ENCODE measurements at regions not wholly inside any gene's neighbourhood (a gene's known extent, or its start where the extent isn't known, plus 50 kb on each side); places are given as distances from the start of the nearest gene placed in this dataset.

DNA sequence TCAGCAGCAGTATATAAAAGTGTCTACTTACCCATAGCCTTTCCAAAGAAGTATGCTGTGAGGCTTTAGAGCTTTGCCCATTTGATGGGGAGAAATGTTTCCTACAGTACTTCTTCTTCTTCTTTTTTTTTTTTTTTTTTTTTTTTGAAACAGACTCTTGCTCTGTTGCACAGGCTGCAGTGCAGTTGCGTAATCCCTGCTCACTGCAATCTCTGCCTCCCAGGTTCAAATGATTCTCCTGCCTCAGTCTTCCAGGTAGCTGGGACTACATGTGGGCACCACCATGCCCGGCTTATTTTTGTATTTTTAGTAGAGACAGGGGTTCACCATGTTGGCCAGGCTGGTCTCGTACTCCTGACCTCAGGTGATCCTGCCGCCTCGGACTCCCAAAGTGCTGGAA is 101.7 kb upstream of the TMEM26 start:
- no peak for DNase-seq (ENCODE audit: low spot score)
- in situ Hi-C loops (cut with HindIII; ENCODE audit: low sequenced_read_pairs) = no loop called here

DNA sequence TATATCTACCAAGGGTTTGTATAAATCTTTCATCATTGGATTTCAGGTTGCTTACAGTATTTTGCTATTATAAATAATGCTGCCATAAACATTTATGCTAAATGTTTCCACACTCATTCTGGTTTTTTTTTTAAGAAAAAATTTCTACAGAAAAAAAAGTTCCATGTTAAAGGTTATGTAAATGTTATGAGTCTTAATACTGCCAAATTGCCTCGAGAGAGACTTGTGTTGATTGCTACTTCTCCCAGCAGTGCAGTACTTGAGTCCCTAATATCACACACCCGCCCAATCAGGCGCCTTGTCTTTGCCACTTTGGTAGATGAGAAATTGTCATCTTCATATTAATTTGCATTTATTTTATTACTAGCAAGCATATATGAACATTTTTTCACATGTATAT is 96.7 kb upstream of the TMEM26 start:
- DNase-seq (ENCODE audit: low spot score) = no peak
- in situ Hi-C loops (cut with HindIII; ENCODE audit: low sequenced_read_pairs) = no loop called here

DNA sequence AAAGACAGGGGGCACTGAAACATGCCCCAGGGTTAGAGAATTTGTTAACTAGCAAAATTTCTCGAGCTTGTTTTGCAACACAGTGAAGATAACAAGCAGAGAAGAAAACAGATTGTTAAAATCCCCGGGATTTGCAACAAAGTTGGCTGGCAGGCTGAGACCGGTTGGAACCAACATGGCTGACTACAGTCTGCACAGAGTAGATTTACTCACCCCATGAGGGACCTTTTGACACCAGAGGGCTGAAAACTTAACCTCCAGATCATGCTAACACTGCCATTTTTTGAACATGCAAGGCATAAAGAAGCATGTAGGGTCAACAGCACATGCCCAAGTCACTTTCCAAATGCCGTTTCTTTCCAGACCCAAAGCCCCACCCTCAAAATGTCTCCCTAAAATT is 95.2 kb upstream of the TMEM26 start:
- no peak for DNase-seq (ENCODE audit: low spot score)
- in situ Hi-C loops (cut with HindIII; ENCODE audit: low sequenced_read_pairs) = no loop called here

DNA sequence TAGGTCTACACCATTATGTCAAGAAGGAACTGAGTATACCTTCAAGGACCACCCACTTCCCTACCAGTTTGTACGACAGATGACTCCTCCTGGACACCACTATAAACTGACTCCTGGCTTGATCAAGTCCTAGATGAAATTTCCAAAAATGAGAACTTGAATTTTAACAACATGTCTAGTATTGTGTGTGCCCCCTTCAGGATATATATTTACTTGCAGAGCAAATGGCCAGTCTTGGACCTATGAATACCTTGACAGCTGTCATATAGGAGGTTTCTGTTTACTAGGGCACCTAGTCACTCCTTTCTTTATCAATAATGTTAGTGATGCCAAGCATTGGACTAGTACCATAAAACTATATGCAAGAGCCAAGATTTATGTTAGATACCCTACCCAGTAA is 94.1 kb upstream of the TMEM26 start:
- no peak for DNase-seq (ENCODE audit: low spot score)
- in situ Hi-C loops (cut with HindIII; ENCODE audit: low sequenced_read_pairs) = no loop called here

DNA sequence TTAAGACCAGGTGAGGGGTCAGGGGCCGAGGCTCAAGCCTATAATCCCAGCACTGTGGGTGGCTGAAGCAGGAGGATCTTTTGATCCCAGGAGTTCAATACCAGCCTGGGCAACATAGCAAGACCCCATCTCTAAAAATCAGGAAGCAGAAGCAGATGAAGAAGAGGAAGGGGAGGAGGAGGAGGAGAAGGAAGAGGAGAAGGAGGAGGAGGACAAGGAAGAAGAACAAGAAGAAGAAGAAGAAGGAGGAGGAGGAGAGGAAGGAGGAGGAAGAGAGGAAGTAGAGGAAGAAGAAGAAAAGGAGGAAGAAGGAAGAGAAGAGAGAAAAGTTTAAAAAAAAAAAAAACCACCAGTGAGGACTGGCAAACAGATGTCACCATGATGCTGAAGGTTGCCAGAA is 92.0 kb upstream of the TMEM26 start:
- no peak for DNase-seq (ENCODE audit: low spot score)
- in situ Hi-C loops (cut with HindIII; ENCODE audit: low sequenced_read_pairs) = no loop called here

DNA sequence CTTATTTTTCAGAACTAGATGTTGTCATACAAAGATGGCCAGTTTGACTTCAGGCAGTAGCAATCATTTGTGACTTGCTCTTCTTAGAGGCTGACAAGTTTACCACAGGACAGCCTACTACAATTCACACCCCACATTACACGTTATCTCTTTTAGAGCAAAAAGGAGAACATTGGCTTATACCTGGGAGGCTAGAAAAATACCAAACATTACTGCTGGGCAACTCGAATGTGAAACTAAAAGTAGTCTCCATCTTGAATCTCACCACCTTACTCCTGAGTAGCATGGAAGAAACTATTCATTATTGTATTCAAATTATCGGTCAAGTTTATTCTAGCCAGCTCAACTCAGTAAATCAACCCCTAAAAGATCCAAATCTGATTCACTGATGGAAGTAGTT is 90.7 kb upstream of the TMEM26 start:
- DNase-seq (ENCODE audit: low spot score) = no peak
- in situ Hi-C loops (cut with HindIII; ENCODE audit: low sequenced_read_pairs) = no loop called here

DNA sequence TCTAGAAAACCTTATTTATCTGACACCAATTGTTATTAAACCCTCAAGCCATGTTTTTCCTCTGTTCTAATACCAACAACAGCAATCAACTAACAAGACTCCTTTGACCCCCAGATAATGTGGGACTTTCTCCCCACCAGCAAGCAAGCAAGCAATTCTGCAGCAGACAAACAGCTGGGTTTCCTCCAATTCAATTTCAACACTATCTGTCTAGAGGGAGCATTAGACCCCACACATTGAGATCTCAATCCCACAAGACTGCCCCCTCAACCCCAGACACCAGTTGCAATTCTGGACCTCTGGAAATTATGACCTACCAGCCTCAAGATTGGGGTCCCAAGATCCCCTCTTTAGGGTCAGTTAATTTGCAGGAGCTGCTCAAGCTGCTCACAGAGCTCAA is 89.4 kb upstream of the TMEM26 start:
- no peak for DNase-seq (ENCODE audit: low spot score)
- in situ Hi-C loops (cut with HindIII; ENCODE audit: low sequenced_read_pairs) = no loop called here

DNA sequence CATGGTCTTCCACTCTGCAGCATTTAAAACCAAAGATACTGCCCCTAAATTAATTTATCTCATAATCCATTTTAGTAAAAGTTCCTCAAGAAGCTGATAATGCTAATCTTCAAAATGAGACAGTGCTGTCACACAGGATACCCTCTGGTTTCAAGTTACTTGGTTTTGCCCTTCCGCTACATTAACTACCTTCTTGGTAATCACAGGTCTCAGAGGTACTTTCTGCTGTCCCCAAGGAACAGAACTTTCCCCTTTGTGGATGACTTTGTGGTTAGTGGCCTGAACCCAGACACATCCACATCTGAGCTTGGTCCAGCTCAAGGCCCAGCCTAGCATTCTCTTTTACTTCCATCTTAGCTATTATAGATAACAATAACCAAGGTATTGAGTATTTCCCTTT is 88.8 kb upstream of the TMEM26 start:
- in situ Hi-C loops (cut with HindIII; ENCODE audit: low sequenced_read_pairs) = no loop called here
- DNase-seq (ENCODE audit: low spot score) = no peak

DNA sequence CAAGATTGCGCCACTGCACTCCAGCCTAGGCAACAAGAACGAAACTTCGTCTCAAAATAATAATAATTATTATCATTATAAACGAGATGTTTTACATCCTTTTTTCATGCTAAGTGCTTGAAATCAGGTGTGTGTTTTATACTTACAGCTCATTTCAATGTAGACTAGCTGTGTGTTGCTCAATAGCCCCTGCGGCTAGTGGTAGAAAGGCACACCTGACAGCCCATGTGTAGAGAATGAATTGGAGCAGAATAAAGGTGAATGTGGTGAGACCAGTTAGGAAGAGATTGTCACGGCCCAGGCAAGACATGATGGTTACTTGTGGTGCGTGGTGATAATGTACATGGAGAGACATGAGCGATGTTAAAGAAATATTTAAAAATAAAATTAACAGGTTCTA is 86.7 kb upstream of the TMEM26 start:
- DNase-seq (ENCODE audit: low spot score) = no peak
- in situ Hi-C loops (cut with HindIII; ENCODE audit: low sequenced_read_pairs) = no loop called here

DNA sequence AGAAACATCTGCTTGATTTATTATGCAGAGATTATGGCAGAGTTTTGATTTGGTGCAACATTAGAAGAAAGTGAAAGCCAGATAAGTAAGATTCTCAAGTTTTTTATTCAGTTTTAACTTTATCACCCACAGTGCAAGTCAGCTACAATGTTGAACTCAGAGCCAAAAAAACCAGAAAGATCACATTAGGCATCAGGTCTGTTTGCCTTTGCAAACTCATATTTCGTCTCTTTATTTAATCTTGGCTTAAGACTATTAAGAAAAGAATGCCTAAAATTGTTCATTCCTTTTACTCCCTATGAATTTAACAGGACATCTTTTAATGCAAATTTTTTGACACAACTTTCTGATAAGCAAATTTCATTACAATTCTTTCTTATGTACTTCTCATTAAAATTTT is 76.0 kb upstream of the TMEM26 start:
- in situ Hi-C loops (cut with HindIII; ENCODE audit: low sequenced_read_pairs) = no loop called here
- DNase-seq (ENCODE audit: low spot score) = no peak

DNA sequence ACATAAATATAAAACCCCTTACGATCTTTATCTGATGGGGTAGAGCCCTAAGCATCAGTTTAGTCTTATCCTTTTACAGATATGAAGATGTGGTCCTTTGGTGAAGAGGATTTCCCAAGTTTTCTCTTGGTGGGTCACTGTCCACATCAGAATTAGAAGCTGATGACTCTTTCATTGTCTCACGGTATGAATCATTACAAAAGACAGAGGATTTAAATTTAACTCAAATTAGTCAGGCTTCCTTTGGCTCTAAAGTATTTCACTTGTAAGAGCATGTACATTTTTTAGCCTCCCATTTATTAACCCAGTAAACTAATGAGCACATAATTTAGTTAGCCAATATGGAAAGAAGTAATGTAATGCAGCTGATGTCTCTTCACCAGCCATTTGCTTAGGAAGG is 49.9 kb upstream of the TMEM26 start:
- in situ Hi-C loops (cut with HindIII; ENCODE audit: low sequenced_read_pairs) = no loop called here
- DNase-seq (ENCODE audit: low spot score) = no peak
